IMR-90 (cell line): ENCODE measurements at regions not wholly inside any gene's neighbourhood (a gene's known extent, or its start where the extent isn't known, plus 50 kb on each side); places are given as distances from the start of the nearest gene placed in this dataset.

Experiments
- ATAC-seq: fragments of 200-7000 bp; cut with Tn5 transposase; 2 replicates; pipeline ENCODE4 v1.9.1; 2020; ENCODE audit warnings: low read depth, mild to moderate bottlenecking, moderate library complexity
- BruUV-seq: library from RNA; stranded (reverse); fragments of 400-500 nt; replicated peaks from 2 replicates; lab custom pipeline; 2021; lab: Mats Ljungman, UMichigan
- CTCF ChIA-PET: fragments of 300-600 bp; formaldehyde crosslinking; extraction: SDS; loops from one replicate; lab custom pipeline; 2021; ENCODE audit warnings: antibody characterized with exemption; lab: Yijun Ruan, JAX
- POLR2A ChIA-PET: fragments of 300-600 bp; sonication (Branson Sonifier 250); formaldehyde crosslinking; loops from one replicate; lab custom pipeline; 2022; ENCODE audit warnings: antibody characterized with exemption; ENCODE audit not compliant: unreplicated experiment; lab: Charles Lee
- DNase-seq: peaks from one replicate; pipeline ENCODE4 v3.0.0; 2013
- H2AFZ ChIP-seq: replicated peaks from 2 replicates; pipeline ENCODE3; 2013; ENCODE audit warnings: low read length, mild to moderate bottlenecking; ENCODE audit not compliant: poor library complexity
- H2AK5ac ChIP-seq: 2 replicates; pipeline ENCODE4 v1.6.1; 2013; ENCODE audit warnings: low read depth, low read length, inconsistent platforms
- H2AK9ac ChIP-seq: replicated peaks from 2 replicates; pipeline ENCODE3; 2013; ENCODE audit warnings: mild to moderate bottlenecking, low read depth, low read length, moderate library complexity; ENCODE audit not compliant: poor library complexity
- H2BK120ac ChIP-seq: 2 replicates; pipeline ENCODE4 v1.6.1; 2013; ENCODE audit warnings: low read depth, low read length, inconsistent platforms
- H2BK15ac ChIP-seq: 3 replicates; pipeline ENCODE4 v1.6.1; 2013; ENCODE audit warnings: low read depth, low read length, inconsistent platforms
- H2BK20ac ChIP-seq: 2 replicates; pipeline ENCODE4 v1.6.1; 2013; ENCODE audit warnings: low read depth, mild to moderate bottlenecking, inconsistent platforms, low read length, moderate library complexity
- H2BK5ac ChIP-seq: 2 replicates; pipeline ENCODE4 v1.6.1; 2013; ENCODE audit warnings: mild to moderate bottlenecking, low read depth, low read length, inconsistent platforms; ENCODE audit not compliant: poor library complexity, severe bottlenecking
- H3K14ac ChIP-seq: replicated peaks from 2 replicates; pipeline ENCODE4 v1.6.1; 2013; ENCODE audit warnings: low read depth, low read length, inconsistent platforms
- H3K18ac ChIP-seq: 2 replicates; pipeline ENCODE4 v1.6.1; 2013; ENCODE audit warnings: low read depth, low read length, control low read depth
- H3K23ac ChIP-seq: 2 replicates; pipeline ENCODE4 v1.6.1; 2013; ENCODE audit warnings: low read depth, low read length, inconsistent platforms
- H3K27ac ChIP-seq: 2 replicates; pipeline ENCODE4 v1.5.1; 2013; ENCODE audit warnings: mild to moderate bottlenecking, control low read depth, low read length; ENCODE audit not compliant: insufficient read depth
- H3K27me3 ChIP-seq: 2 replicates; pipeline ENCODE4 v1.6.1; 2013; ENCODE audit warnings: low read length; ENCODE audit not compliant: control insufficient read depth, insufficient read depth
- H3K36me3 ChIP-seq: 2 replicates; pipeline ENCODE4 v1.6.1; 2013; ENCODE audit warnings: low read length, mixed read lengths; ENCODE audit not compliant: control insufficient read depth, insufficient read depth
- H3K4ac ChIP-seq: 2 replicates; pipeline ENCODE4 v1.6.1; 2013; ENCODE audit warnings: low read depth, low read length, inconsistent platforms
- H3K4me1 ChIP-seq: 2 replicates; pipeline ENCODE4 v1.6.1; 2013; ENCODE audit warnings: low read length, mixed read lengths; ENCODE audit not compliant: control insufficient read depth, insufficient read depth
- H3K4me2 ChIP-seq: 2 replicates; pipeline ENCODE4 v1.6.1; 2013; ENCODE audit warnings: low read depth, mild to moderate bottlenecking, control low read depth, low read length, moderate library complexity
- H3K4me3 ChIP-seq: 2 replicates; pipeline ENCODE4 v1.5.1; 2013; ENCODE audit warnings: low read depth, mild to moderate bottlenecking, control low read depth, low read length, moderate library complexity; ENCODE audit not compliant: insufficient read depth
- H3K56ac ChIP-seq: 2 replicates; pipeline ENCODE4 v1.6.1; 2013; ENCODE audit warnings: low read length, inconsistent platforms; ENCODE audit not compliant: insufficient read depth; ENCODE audit errors: extremely low read depth
- H3K79me1 ChIP-seq, 2 experiments: 2 replicates each; pipeline ENCODE4 v1.6.1; 2013; ENCODE audit warnings: low read length in 2 of 2, inconsistent platforms in 1 of 2, low read depth in 1 of 2
- H3K9ac ChIP-seq: 2 replicates; pipeline ENCODE4 v1.6.1; 2013; ENCODE audit warnings: low read depth, low read length, control low read depth
- H3K9me1 ChIP-seq: 2 replicates; pipeline ENCODE4 v1.6.1; 2013; ENCODE audit warnings: low read length, inconsistent platforms; ENCODE audit not compliant: insufficient read depth
- H3K9me3 ChIP-seq: 2 replicates; pipeline ENCODE4 v1.6.1; 2013; ENCODE audit warnings: low read length; ENCODE audit not compliant: control insufficient read depth, insufficient read depth
- H4K20me1 ChIP-seq: 2 replicates; pipeline ENCODE4 v1.6.1; 2013; ENCODE audit warnings: low read length, inconsistent platforms; ENCODE audit not compliant: insufficient read depth
- H4K5ac ChIP-seq: 2 replicates; pipeline ENCODE4 v1.6.1; 2013; ENCODE audit warnings: mild to moderate bottlenecking, low read depth, low read length, control low read depth
- H4K8ac ChIP-seq, 2 experiments: 2 replicates each; pipeline ENCODE4 v1.6.1; 2013; ENCODE audit warnings: low read depth in 2 of 2, low read length in 2 of 2, control low read depth in 1 of 2, inconsistent platforms in 1 of 2
- H4K91ac ChIP-seq: 2 replicates; pipeline ENCODE4 v1.6.1; 2013; ENCODE audit warnings: low read depth, low read length, inconsistent platforms; ENCODE audit not compliant: insufficient read depth
- BHLHE40 ChIP-seq: fragments of 150-350 bp; IDR thresholded peaks from 2 replicates; pipeline ENCODE4 v1.6.1; 2016; ENCODE audit warnings: mild to moderate bottlenecking, low read depth, low read length
- CEBPB ChIP-seq: IDR thresholded peaks from 2 replicates; pipeline ENCODE4 v1.6.1; 2012; ENCODE audit warnings: low read depth, low read length, improper control_type of control experiment
- CHD1 ChIP-seq: IDR thresholded peaks from 2 replicates; pipeline ENCODE4 v1.6.1; 2012; ENCODE audit warnings: low read depth, low read length, improper control_type of control experiment
- FOS ChIP-seq: fragments of 150-350 bp; IDR thresholded peaks from 2 replicates; pipeline ENCODE4 v1.6.1; 2016; ENCODE audit warnings: low read depth, low read length
- MAFK ChIP-seq: IDR thresholded peaks from 2 replicates; pipeline ENCODE4 v1.6.1; 2012; ENCODE audit warnings: low read depth, low read length, improper control_type of control experiment
- MAZ ChIP-seq: IDR thresholded peaks from 2 replicates; pipeline ENCODE4 v1.6.1; 2012; ENCODE audit warnings: low read depth, mild to moderate bottlenecking, low read length, improper control_type of control experiment, moderate library complexity, borderline replicate concordance
- MXI1 ChIP-seq: IDR thresholded peaks from 2 replicates; pipeline ENCODE4 v1.6.1; 2012; ENCODE audit warnings: low read depth, mild to moderate bottlenecking, low read length, moderate library complexity, borderline replicate concordance
- NFE2L2 ChIP-seq: fragments of 150-350 bp; IDR thresholded peaks from 2 replicates; pipeline ENCODE4 v1.6.1; 2016; ENCODE audit warnings: low read depth, mild to moderate bottlenecking, low read length
- POLR2A ChIP-seq: IDR thresholded peaks from 2 replicates; pipeline ENCODE4 v1.6.1; 2012; ENCODE audit warnings: mild to moderate bottlenecking, low read depth, low read length
- RAD21 ChIP-seq: IDR thresholded peaks from 2 replicates; pipeline ENCODE4 v1.6.1; 2012; ENCODE audit warnings: low read length, improper control_type of control experiment
- RCOR1 ChIP-seq: IDR thresholded peaks from 2 replicates; pipeline ENCODE4 v1.6.1; 2012; ENCODE audit warnings: mild to moderate bottlenecking, low read length, improper control_type of control experiment; ENCODE audit not compliant: insufficient replicate concordance
- RFX5 ChIP-seq: IDR thresholded peaks from 2 replicates; pipeline ENCODE4 v1.8.0; 2012; ENCODE audit warnings: low read depth, mild to moderate bottlenecking, low read length, moderate library complexity
- SMC3 ChIP-seq: fragments of 150-350 bp; IDR thresholded peaks from 2 replicates; pipeline ENCODE4 v1.6.1; 2016; ENCODE audit warnings: low read depth, mild to moderate bottlenecking, antibody characterized with exemption, low read length, moderate library complexity
- USF2 ChIP-seq: fragments of 150-350 bp; IDR thresholded peaks from 2 replicates; pipeline ENCODE4 v1.6.1; 2017; ENCODE audit warnings: mild to moderate bottlenecking, antibody characterized with exemption, low read length, low read depth
- WGBS, 2 experiments: methylation state at CpG; one replicate each; pipeline versions ENCODE4 v1.1.5 to v1.1.7; 2013; ENCODE audit warnings: missing lambda C conversion rate in 2 of 2; ENCODE audit not compliant: insufficient read length in 1 of 2; ENCODE audit errors: extremely low coverage in 2 of 2; 5-methylcytosine and 5-hydroxymethylcytosine counted together
- dilution Hi-C: fragments of 300-500 bp; cut with HindIII; formaldehyde crosslinking; loops from one replicate; pipeline ENCODE4 v1.14.3; 2018; ENCODE audit warnings: low sequenced_read_pairs; ENCODE audit not compliant: unreplicated experiment
- in situ Hi-C: fragments of 300-500 bp; cut with MboI; formaldehyde crosslinking; loops from 3 replicates; pipeline ENCODE4 v1.14.3; 2019; ENCODE audit warnings: low sequenced_read_pairs, inconsistent platforms, mixed read lengths
- intact Hi-C: fragments of 100-400 bp; cut with micrococcal nuclease; formaldehyde crosslinking; loops from 2 replicates; pipeline ENCODE4 v1.10.0; 2022
- TF ChIP-seq, protein P1 (sequence below): conservative IDR thresholded peaks from 2 replicates; pipeline ENCODE4 v1.5.1; 2012; ENCODE audit warnings: mild to moderate bottlenecking, low read depth, low read length, improper control_type of control experiment
- TF ChIP-seq, protein P2 (sequence below): fragments of 150-350 bp; IDR thresholded peaks from 2 replicates; pipeline ENCODE4 v1.6.1; 2016; ENCODE audit warnings: low read depth, mild to moderate bottlenecking, low read length, moderate library complexity, borderline replicate concordance

GRCh38 chr2:239472235-239472775 lies 71.5 kb upstream of the HDAC4 start:
- no peak overlapping the region for H2BK15ac ChIP-seq
- dilution Hi-C loops (no loop called here), in situ Hi-C loops (no loop called here), intact Hi-C loops (no loop called here)
- TF ChIP-seq BHLHE40 (no peak), CEBPB (no peak), MAFK (no peak), USF2 (no peak), POLR2A (no peak), MXI1 (no peak), RAD21 (no peak), SMC3 (no peak), FOS (no peak), RCOR1 (no peak), RFX5 (no peak), NFE2L2 (no peak), CHD1 (no peak), MAZ (no peak)
- TF ChIP-seq, protein P1, sequence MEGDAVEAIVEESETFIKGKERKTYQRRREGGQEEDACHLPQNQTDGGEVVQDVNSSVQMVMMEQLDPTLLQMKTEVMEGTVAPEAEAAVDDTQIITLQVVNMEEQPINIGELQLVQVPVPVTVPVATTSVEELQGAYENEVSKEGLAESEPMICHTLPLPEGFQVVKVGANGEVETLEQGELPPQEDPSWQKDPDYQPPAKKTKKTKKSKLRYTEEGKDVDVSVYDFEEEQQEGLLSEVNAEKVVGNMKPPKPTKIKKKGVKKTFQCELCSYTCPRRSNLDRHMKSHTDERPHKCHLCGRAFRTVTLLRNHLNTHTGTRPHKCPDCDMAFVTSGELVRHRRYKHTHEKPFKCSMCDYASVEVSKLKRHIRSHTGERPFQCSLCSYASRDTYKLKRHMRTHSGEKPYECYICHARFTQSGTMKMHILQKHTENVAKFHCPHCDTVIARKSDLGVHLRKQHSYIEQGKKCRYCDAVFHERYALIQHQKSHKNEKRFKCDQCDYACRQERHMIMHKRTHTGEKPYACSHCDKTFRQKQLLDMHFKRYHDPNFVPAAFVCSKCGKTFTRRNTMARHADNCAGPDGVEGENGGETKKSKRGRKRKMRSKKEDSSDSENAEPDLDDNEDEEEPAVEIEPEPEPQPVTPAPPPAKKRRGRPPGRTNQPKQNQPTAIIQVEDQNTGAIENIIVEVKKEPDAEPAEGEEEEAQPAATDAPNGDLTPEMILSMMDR = no peak
- TF ChIP-seq, protein P2, sequence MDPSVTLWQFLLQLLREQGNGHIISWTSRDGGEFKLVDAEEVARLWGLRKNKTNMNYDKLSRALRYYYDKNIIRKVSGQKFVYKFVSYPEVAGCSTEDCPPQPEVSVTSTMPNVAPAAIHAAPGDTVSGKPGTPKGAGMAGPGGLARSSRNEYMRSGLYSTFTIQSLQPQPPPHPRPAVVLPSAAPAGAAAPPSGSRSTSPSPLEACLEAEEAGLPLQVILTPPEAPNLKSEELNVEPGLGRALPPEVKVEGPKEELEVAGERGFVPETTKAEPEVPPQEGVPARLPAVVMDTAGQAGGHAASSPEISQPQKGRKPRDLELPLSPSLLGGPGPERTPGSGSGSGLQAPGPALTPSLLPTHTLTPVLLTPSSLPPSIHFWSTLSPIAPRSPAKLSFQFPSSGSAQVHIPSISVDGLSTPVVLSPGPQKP = no peak
- H2BK5ac ChIP-seq = no peak overlapping the region
- no peaks in the 10 kb centered on the region for H3K4me1 ChIP-seq
- no peak overlapping the region for H3K27ac ChIP-seq
- H2BK120ac ChIP-seq = no peak overlapping the region
- BruUV-seq = no TSS peak
- H4K91ac ChIP-seq = no peak overlapping the region
- ATAC-seq (no peak), DNase-seq (no peak)
- no peak overlapping the region for H2AK5ac ChIP-seq
- H3K4me3 ChIP-seq = no peak overlapping the region
- no peaks in the 10 kb centered on the region for H3K27me3 ChIP-seq
- CTCF ChIA-PET = no interaction called here
- H3K9ac ChIP-seq = no peak overlapping the region
- H3K4ac ChIP-seq = no peak overlapping the region
- no peak overlapping the region for H3K56ac ChIP-seq
- H4K8ac ChIP-seq = no peak overlapping the region
- no peak overlapping the region for H3K14ac ChIP-seq
- H3K36me3 ChIP-seq = no peaks in the 10 kb centered on the region
- no peak overlapping the region for H3K4me2 ChIP-seq
- POLR2A ChIA-PET = no interaction called here
- H2BK20ac ChIP-seq = no peak overlapping the region
- H4K20me1 ChIP-seq = no peaks in the 10 kb centered on the region
- no peak overlapping the region for H2AK9ac ChIP-seq
- H2AFZ ChIP-seq = no peak overlapping the region
- no peaks in the 10 kb centered on the region for H3K79me1 ChIP-seq
- WGBS, 2 experiments = 25% methylated on average over 1 of the region's 11 CpGs; no CpG with 5 or more reads in 1 of the 2 experiments
- peaks cover 17% of the 10 kb centered on the region for H3K9me3 ChIP-seq
- no peak overlapping the region for H4K5ac ChIP-seq
- no peak overlapping the region for H3K18ac ChIP-seq
- no peaks in the 10 kb centered on the region for H3K9me1 ChIP-seq
- H3K23ac ChIP-seq = no peak overlapping the region
